ENCODE measurements at regions not wholly inside any gene's neighbourhood (a gene's known extent, or its start where the extent isn't known, plus 50 kb on each side); places are given as distances from the start of the nearest gene placed in this dataset.
"Not testable (repeated sequence)": the region's sequence is repeated elsewhere in the genome, so short reads cannot be mapped to it uniquely, and the experiment has no call there.

- no peak for TF ChIP-seq CTCF (conservative IDR thresholded peaks at IDR 0.05)
- TF ChIP-seq ZFX (IDR thresholded peaks at IDR 0.05): no peak
- H3K27ac ChIP-seq: no peak overlapping the region
These were observed 571.9 kb upstream of the CBLB start for GRCh38 chr3:106440672-106441071.

GRCh38 chr3:106446271-106446670 lies 577.5 kb upstream of the CBLB start:
- no peak for TF ChIP-seq ZFX (IDR thresholded peaks at IDR 0.05)
- TF ChIP-seq CTCF (conservative IDR thresholded peaks at IDR 0.05): no peak
- peak overlapping the region; percentile 51; the same call in 1 of the 2 replicates for H3K27ac ChIP-seq

GRCh38 chr3:106447723-106448301 lies 579.0 kb upstream of the CBLB start:
- TF ChIP-seq ZFX (IDR thresholded peaks at IDR 0.05) (no peak), CTCF (conservative IDR thresholded peaks at IDR 0.05) (no peak)
- H3K27ac ChIP-seq: no peak overlapping the region

- H3K27ac ChIP-seq: not testable (repeated sequence)
These were observed 579.7 kb upstream of the CBLB start for GRCh38 chr3:106448372-106448966.

GRCh38 chr3:106452096-106452495 lies 583.3 kb upstream of the CBLB start:
- no peak overlapping the region for H3K27ac ChIP-seq
- TF ChIP-seq CTCF (conservative IDR thresholded peaks at IDR 0.05) (no peak), ZFX (IDR thresholded peaks at IDR 0.05) (no peak)

GRCh38 chr3:106454497-106454896 lies 585.7 kb upstream of the CBLB start:
- no peak for TF ChIP-seq CTCF (conservative IDR thresholded peaks at IDR 0.05)
- no peak for TF ChIP-seq ZFX (IDR thresholded peaks at IDR 0.05)
- H3K27ac ChIP-seq: no peak overlapping the region

GRCh38 chr3:106457281-106458180 lies 588.7 kb upstream of the CBLB start:
- TF ChIP-seq ZFX (IDR thresholded peaks at IDR 0.05) (no peak), CTCF (conservative IDR thresholded peaks at IDR 0.05) (no peak)
- H3K27ac ChIP-seq: no peak overlapping the region
